ENCODE measurements at regions not wholly inside any gene's neighbourhood (a gene's known extent, or its start where the extent isn't known, plus 50 kb on each side); places are given as distances from the start of the nearest gene placed in this dataset.

GRCh38 chr5:125393221-125393815 lies 646.9 kb upstream of the ZNF608 start:
- TF ChIP-seq CTCF (IDR thresholded peaks at IDR 0.05) = no peak
- intact Hi-C loops (cut with micrococcal nuclease) = no loop called here

GRCh38 chr5:125394661-125395280 lies 648.3 kb upstream of the ZNF608 start:
- H3K36me3 Mint-ChIP-seq (ENCODE audit: low read depth) = peaks cover 2% of the 10 kb centered on the region
- intact Hi-C loops (cut with micrococcal nuclease) = no loop called here
- H3K4me1 Mint-ChIP-seq = no peaks in the 10 kb centered on the region
- no peaks in the 10 kb centered on the region for H3K27me3 Mint-ChIP-seq
- ChIA-PET POLR2A (no interaction called here), CTCF (no interaction called here)
- TF ChIP-seq CTCF (IDR thresholded peaks at IDR 0.05) = no peak
- H3K9me3 Mint-ChIP-seq = peaks cover 4% of the 10 kb centered on the region
- no peak for ATAC-seq (ENCODE audit: low read depth)
- no peak overlapping the region for H3K4me3 Mint-ChIP-seq
- DNase-seq = no peak
- H3K27ac Mint-ChIP-seq = no peak overlapping the region

More at GRCh38 chr5:125393221-125393815, 646.9 kb upstream of the ZNF608 start:
- Mint-ChIP-seq H3K27me3 (no peaks in the 10 kb centered on the region), H3K4me1 (no peaks in the 10 kb centered on the region), H3K36me3 (ENCODE audit: low read depth) (peaks cover 2% of the 10 kb centered on the region), H3K9me3 (peaks cover 4% of the 10 kb centered on the region), H3K27ac (no peak overlapping the region), H3K4me3 (no peak overlapping the region)
- DNase-seq (no peak), ATAC-seq (ENCODE audit: low read depth) (no peak)
- CTCF ChIA-PET = no interaction called here
- POLR2A ChIA-PET = interaction anchor here (0.6 kb wide), 1 partner anchor 68 kb away, joined by 7 read pairs; no protein-coding TSS in a partner anchor

- DNase-seq (no peak), ATAC-seq (ENCODE audit: low read depth) (no peak)
- Mint-ChIP-seq H3K4me1 (no peaks in the 10 kb centered on the region), H3K4me3 (no peak overlapping the region), H3K36me3 (ENCODE audit: low read depth) (peaks cover 2% of the 10 kb centered on the region), H3K27ac (no peak overlapping the region), H3K27me3 (no peaks in the 10 kb centered on the region), H3K9me3 (peaks cover 4% of the 10 kb centered on the region)
- CTCF ChIA-PET = no interaction called here
- intact Hi-C loops (cut with micrococcal nuclease) = no loop called here
- POLR2A ChIA-PET = no interaction called here
- TF ChIP-seq CTCF (IDR thresholded peaks at IDR 0.05) = no peak
These were observed 650.0 kb upstream of the ZNF608 start for GRCh38 chr5:125396462-125396861.

- POLR2A ChIA-PET = no interaction called here
- H3K27ac Mint-ChIP-seq = no peak overlapping the region
- DNase-seq = no peak
- CTCF ChIA-PET = interaction anchor here (1.4 kb wide), 1 partner anchor 12 kb away, joined by 3 read pairs; no protein-coding TSS in a partner anchor
- H3K36me3 Mint-ChIP-seq (ENCODE audit: low read depth) = peaks cover 2% of the 10 kb centered on the region
- TF ChIP-seq CTCF (IDR thresholded peaks at IDR 0.05) = no peak
- no peaks in the 10 kb centered on the region for H3K4me1 Mint-ChIP-seq
- peaks cover 4% of the 10 kb centered on the region for H3K9me3 Mint-ChIP-seq
- H3K27me3 Mint-ChIP-seq = no peaks in the 10 kb centered on the region
- ATAC-seq (ENCODE audit: low read depth) = no peak
- intact Hi-C loops (cut with micrococcal nuclease) = no loop called here
- H3K4me3 Mint-ChIP-seq = no peak overlapping the region
These were observed 652.0 kb upstream of the ZNF608 start for GRCh38 chr5:125398466-125398865.

GRCh38 chr5:125399885-125400284 lies 653.4 kb upstream of the ZNF608 start:
- Mint-ChIP-seq H3K9me3 (peaks cover 4% of the 10 kb centered on the region), H3K27me3 (no peaks in the 10 kb centered on the region), H3K27ac (no peak overlapping the region), H3K4me3 (no peak overlapping the region), H3K4me1 (no peaks in the 10 kb centered on the region), H3K36me3 (ENCODE audit: low read depth) (peaks cover 2% of the 10 kb centered on the region)
- DNase-seq (no peak), ATAC-seq (ENCODE audit: low read depth) (no peak)
- intact Hi-C loops (cut with micrococcal nuclease) = loop anchor here (10.0 kb wide), 1 partner anchor 395 kb away; no protein-coding TSS in a partner anchor
- CTCF ChIA-PET = no interaction called here
- POLR2A ChIA-PET = interaction anchor here (0.5 kb wide), 1 partner anchor 418 kb away, joined by 3 read pairs; no protein-coding TSS in a partner anchor
- no peak for TF ChIP-seq CTCF (IDR thresholded peaks at IDR 0.05)
